ENCODE measurements at regions not wholly inside any gene's neighbourhood (a gene's known extent, or its start where the extent isn't known, plus 50 kb on each side); places are given as distances from the start of the nearest gene placed in this dataset.

DNA sequence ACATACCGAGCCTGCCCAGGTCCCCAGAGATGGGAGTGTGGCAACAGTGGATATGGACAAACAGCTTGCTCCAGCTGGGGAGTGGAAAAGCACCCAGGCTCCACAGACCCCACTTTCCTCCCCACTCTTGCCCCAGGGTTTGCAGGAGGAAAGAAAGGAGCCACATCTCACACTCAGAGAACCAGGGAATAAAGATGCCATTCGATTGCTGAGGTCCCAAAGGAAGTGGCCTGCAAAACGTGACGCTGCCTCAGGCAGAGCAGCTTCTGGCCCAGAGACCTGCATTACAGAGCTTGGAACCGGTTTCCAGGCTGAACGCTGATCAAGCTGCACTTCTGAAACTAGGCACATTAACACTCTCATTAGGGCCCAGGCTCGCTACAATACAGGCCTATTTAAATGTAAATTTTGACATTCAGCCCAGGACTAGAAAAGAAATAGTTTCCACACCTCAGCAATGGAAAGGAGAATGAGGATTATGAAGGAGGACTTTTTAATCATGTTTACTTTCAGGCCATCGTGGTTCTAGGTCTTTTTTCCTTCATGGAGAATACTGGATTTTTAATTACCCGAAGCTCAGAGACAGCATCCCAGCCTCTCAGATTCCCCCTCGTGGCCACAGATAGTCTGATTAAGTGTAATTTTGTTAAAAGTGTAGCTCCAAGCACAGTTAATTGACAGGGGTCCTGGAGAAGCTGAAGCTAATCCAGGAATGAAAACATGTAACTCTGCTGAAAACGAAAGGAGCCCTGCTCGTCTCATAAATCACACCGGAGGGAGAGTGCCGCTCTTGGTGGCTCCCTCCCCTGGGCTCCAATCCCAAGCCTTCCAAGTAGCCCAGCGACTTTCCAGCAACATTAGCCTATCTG, 221.3 kb upstream of the RAB6C start:
- DNase-seq = no peak

- peak in 1 of 2 donors; percentile 7 for DNase-seq
Observed at GRCh38 chr2:129758784-129759471, 220.5 kb upstream of the RAB6C start.

- DNase-seq = no peak
Observed at GRCh38 chr2:129759472-129760010, 219.9 kb upstream of the RAB6C start.

DNA sequence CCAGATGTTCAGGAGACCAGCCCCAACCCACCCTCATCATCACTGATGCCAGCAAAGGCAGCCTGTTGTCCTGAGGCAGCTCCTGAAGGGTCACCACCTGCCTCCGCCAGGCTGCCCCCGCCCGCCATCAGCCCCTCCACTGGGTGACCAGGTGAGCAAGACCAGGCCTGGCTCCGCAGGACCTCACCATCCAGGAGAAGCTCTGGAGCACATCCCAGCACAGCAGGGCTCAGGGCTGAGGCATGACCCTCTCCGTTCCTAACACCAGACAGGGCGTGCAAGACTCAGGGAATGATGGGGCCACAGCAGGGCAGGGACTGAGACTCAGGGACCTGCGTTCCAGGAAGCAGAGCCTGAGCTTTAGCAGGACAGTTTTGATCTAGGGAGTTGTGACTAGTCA, 218.8 kb upstream of the RAB6C start:
- no peak for DNase-seq

GRCh38 chr2:129761569-129762021, 217.9 kb upstream of the RAB6C start:
- no peak for DNase-seq

- DNase-seq = no peak
Observed at GRCh38 chr2:129762386-129763189, 216.9 kb upstream of the RAB6C start.

DNA sequence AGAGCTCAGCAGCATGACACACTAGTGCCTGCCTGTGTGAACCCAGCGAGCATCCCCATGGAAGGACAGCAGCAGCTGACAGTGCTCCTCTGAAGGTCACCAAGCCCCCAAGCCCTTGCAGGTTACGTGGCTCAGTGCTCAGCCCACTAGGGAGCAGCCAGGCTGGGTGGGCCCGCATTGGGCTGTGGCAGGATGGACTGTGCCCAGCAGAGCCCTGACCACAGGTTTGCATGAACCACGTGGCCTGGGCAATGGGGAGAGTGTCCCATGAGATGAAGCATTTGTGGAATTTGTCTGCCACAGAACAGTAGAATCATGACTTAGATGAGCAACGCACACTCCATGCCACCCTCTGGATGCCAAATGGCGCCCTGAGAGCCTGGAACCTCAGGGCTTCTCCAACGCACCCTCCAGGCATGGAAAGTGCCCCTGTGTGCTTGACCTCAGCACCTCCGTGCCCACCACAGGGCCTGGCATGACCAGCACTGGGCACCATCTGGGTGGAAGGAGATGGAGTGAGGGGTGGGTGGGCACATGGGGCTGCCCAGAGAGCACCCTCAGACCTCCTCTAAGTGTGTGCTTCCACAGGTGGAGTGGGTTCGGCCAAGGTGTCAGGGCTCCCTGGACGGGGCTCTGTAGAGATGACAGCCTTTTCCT, 216.1 kb upstream of the RAB6C start:
- DNase-seq = no peak

GRCh38 chr2:129763966-129764365, 215.5 kb upstream of the RAB6C start:
- DNase-seq = no peak

- DNase-seq = no peak
Observed at GRCh38 chr2:129764376-129765325, 214.8 kb upstream of the RAB6C start.

- DNase-seq = no peak
Observed at GRCh38 chr2:129765326-129765677, 214.2 kb upstream of the RAB6C start.

- no peak for DNase-seq
Observed at GRCh38 chr2:129765678-129766351, 213.7 kb upstream of the RAB6C start.

DNA sequence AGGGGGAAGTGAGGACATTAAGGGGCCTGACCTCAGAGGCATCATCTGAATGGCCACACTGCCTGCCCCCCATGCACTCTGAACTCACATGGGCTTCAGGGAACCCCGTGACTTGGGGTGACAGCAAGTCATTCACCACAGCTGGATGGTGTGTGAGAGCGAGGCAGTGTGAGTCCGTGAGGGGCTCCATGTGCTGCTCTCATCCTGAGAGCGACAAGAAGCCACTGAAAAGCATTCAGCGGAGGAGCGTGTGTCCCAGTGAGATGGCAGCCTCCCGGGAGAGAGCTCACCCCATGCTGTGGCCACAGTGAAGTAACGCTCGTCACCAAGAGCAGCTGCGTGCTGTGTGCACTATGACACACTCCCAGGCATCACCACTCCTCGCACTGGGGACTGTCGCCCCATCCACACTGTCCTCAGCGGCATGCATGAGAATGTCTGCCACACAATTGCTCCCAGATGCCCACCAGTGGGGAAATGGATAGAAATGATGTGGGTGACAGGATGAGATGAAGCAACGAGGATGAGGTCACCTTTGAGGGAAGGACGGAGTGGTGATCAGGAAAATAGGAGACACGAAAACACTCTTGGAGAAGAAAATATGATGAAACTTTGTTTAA, 213.0 kb upstream of the RAB6C start:
- no peak for DNase-seq

- no peak for DNase-seq
Observed at GRCh38 chr2:129767346-129768035, 212.0 kb upstream of the RAB6C start.

DNA sequence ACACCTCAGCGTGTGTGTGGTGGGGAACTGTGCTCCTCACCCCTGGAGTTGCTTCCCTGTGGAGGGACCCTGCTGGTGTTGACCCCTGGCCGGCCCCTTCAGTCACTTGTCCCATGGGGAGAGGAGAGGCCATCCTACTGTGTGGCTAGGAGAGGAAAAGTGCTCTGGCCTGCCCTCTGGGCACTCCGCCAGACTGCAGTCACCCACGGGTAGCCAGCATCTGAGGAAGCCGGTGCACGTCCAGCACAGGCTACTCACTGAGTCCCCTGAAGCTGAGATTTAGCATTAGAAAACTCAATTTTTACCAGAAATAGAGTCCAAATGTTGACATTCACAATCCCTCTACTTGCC, 211.5 kb upstream of the RAB6C start:
- DNase-seq = no peak

DNA sequence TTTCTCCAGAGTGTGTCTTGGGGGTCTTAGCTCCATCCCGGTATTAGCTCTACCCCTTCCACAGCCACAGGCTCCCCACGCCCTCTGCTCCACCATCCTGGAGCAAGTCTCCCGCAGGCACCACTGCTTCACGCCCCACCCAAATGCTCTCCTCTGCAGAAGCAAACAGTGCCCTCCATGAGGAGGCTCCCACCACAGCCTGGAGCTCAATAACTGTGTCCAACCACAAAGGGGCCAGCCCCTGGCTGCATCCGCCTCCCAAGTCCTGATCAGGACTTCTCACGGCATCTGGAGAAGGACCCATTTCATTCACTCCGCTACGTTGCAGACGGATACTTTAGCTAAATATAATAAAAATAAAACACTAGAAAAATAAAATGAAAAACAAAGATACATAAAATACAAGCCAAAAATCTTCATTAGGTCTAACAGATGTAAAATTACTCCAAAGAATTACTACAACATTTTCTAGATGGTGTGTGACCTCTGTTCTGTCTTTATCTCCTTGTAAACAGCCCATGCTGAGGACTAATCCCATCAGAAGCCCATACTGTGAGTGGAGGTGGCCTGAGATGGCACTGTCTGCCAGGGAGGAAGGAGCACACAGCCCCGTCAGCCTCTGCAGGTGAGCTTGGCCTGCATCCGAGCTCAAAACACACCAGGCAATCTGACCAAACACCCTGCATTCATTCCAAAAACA, 210.8 kb upstream of the RAB6C start:
- no peak for DNase-seq

DNA sequence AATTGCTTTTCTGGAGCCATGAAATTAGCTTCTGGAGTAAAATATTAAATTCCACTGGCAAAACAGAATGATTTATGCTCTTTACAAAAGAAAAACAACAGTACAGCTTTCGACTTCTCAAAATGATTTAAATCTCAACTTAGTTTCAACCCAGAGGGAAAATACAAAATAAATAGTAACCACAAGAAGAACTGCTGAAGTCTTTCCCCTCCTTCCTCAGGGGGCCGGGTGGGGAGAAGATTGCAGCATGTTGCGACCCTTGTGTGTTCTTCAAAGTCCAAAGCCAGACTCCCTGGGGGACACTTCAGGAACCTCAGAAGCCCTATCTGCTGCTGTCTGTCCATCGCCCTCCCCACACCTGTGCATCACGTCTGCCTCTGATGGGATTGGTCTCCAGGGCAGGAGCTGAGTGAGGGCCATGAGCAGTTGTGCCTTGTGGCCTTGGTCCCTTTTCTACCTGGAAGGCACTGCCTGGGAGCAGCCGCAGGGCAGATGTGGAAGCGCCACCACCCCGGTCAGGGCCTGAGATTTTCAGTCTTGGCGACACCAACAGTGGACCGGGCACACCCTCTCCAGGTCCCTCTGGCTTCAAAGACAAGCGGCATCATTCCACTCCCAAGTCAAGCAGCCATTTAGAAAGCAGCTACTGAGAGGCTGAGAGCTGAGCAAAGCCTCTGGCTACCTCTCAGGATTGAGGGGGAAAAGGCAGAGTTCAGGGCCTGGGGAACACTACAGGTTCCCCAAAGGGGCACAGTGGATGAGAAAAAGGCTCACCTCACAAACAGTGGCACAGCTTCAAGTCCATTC, 210.1 kb upstream of the RAB6C start:
- DNase-seq = no peak

- no peak for DNase-seq
Observed at GRCh38 chr2:129771418-129772189, 207.9 kb upstream of the RAB6C start.

DNA sequence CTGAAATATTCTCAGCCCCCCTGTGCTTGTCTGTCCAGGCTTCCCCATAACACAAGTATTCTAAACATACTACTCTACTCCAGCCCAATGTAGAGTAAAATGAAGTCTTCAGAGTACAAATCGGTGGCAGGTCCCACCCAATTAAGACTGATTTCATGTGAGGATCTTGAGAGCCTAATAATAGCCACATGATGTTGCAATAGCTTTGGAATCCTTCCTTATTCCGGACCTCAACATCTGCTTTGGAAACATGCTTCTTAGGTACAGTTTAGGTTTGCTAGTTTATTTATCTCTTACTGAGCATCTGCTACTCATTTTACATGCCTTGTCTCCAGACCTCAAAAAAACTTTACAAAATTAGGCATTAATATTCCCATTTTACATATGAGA, 207.3 kb upstream of the RAB6C start:
- no peak for DNase-seq

Data from bone marrow (tissue), 2 donors.